ENCODE measurements at regions not wholly inside any gene's neighbourhood (a gene's known extent, or its start where the extent isn't known, plus 50 kb on each side); places are given as distances from the start of the nearest gene placed in this dataset.

DNA sequence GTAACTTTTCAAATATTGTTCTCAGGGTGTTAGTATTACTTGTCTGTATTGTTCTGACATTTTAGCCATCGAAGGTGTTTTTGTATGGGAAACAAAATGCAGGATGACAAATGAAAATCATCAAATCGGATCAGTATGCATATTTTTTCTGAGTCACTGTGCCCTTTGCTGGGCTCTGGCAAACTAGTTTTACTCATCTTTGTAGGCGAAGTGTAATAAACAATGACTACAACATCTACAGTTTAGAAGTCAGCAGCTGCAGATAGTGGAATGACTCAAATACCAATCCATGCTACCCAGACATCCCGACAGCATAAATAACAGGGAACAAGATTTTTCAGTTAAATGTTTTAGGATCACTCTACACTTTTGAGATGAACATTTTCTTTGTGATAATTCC, 557.3 kb upstream of the TENM3 start:
- intact Hi-C loops (cut with micrococcal nuclease) = no loop called here
- Histone ChIP-seq H3K36me3 (replicated peaks in 1 of 2; ENCODE audit: control insufficient read depth in 1 of 2, insufficient read depth in 2 of 2, low read length in 2 of 2) (no peaks in the 10 kb centered on the region), H3K4me2 (replicated peaks; ENCODE audit: extremely low read depth, low read length, poor library complexity, severe bottlenecking) (no peak overlapping the region)

DNA sequence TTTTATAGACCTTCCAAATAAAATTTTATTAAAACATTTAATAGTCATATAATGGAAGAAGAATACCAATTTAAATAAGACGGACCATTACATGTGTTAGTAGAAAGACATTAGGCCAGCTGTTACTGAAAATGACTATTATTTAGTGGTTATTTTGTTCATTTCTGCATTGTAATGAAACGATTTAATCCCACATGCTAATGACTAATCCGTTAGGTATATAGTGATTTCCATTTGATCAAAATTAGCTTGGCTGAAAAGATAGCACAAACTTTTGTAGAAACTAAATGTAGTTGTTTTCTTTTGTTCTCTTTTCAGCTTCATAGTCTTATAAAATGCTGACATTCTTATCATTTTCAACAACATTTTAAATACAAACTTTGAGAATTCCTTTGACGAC, 556.1 kb upstream of the TENM3 start:
- Histone ChIP-seq H3K27me3 (ENCODE audit: control insufficient read depth in 2 of 2, insufficient read depth in 2 of 2, low read length in 2 of 2) (no peaks in the 10 kb centered on the region), H3K4me3 (replicated peaks in 1 of 3; ENCODE audit: low read depth in 2 of 3, low read length in 3 of 3) (no peak overlapping the region), H3K4me1 (ENCODE audit: control insufficient read depth in 1 of 2, insufficient read depth in 2 of 2, low read length in 2 of 2) (no peaks in the 10 kb centered on the region), H3K36me3 (replicated peaks in 1 of 2; ENCODE audit: control insufficient read depth in 1 of 2, insufficient read depth in 2 of 2, low read length in 2 of 2) (no peaks in the 10 kb centered on the region), H4K20me1 (ENCODE audit: insufficient read depth, low read length) (no peaks in the 10 kb centered on the region), H3K27ac (ENCODE audit: low read depth in 1 of 2, low read length in 2 of 2) (no peak overlapping the region), H3K9me3 (replicated peaks in 1 of 2; ENCODE audit: control insufficient read depth in 1 of 2, insufficient read depth in 1 of 2, low read length in 2 of 2) (no peaks in the 10 kb centered on the region), H3K79me2 (ENCODE audit: insufficient read depth, low read length) (no peaks in the 10 kb centered on the region), H3K4me2 (replicated peaks; ENCODE audit: extremely low read depth, low read length, poor library complexity, severe bottlenecking) (no peak overlapping the region), H3K9ac (ENCODE audit: insufficient read depth, low read length, poor library complexity, severe bottlenecking) (no peak overlapping the region), H2AFZ (ENCODE audit: insufficient read depth, low read depth, low read length, poor library complexity, severe bottlenecking) (no peak overlapping the region)
- intact Hi-C loops (cut with micrococcal nuclease) = no loop called here
- no peak for TF ChIP-seq CTCF (IDR thresholded peaks at IDR 0.05)
- no peaks in the 10 kb centered on the region for H3K4me1 Mint-ChIP-seq
- 17% methylated on average over 1 of the region's 4 CpGs for WGBS (ENCODE audit: insufficient coverage)
- peaks cover 0 to 4% (median 0%) of the 10 kb centered on the region in 7 donors for H3K9me3 Mint-ChIP-seq
- H3K4me3 Mint-ChIP-seq = no peak overlapping the region
- no peak overlapping the region for H3K27ac Mint-ChIP-seq
- H3K36me3 Mint-ChIP-seq = no peaks in the 10 kb centered on the region
- no peak for DNase-seq
- H3K27me3 Mint-ChIP-seq (ENCODE audit: low read depth in 3 of 3) = no peaks in the 10 kb centered on the region

More for the DNA sequence above, 557.3 kb upstream of the TENM3 start:
- H3K4me1 ChIP-seq (ENCODE audit: control insufficient read depth in 1 of 2, insufficient read depth in 2 of 2, low read length in 2 of 2) = no peaks in the 10 kb centered on the region
- H3K27me3 Mint-ChIP-seq (ENCODE audit: low read depth in 3 of 3) = no peaks in the 10 kb centered on the region
- no peak overlapping the region for H3K27ac ChIP-seq (ENCODE audit: low read depth in 1 of 2, low read length in 2 of 2)
- H3K9me3 Mint-ChIP-seq = peaks cover 0 to 4% (median 0%) of the 10 kb centered on the region in 7 donors
- H3K4me3 ChIP-seq (replicated peaks in 1 of 3; ENCODE audit: low read depth in 2 of 3, low read length in 3 of 3) = no peak overlapping the region
- no peak for TF ChIP-seq CTCF (IDR thresholded peaks at IDR 0.05)
- no peaks in the 10 kb centered on the region for H3K4me1 Mint-ChIP-seq
- no peaks in the 10 kb centered on the region for H3K36me3 Mint-ChIP-seq
- no peak overlapping the region for H3K9ac ChIP-seq (ENCODE audit: insufficient read depth, low read length, poor library complexity, severe bottlenecking)
- no peaks in the 10 kb centered on the region for H4K20me1 ChIP-seq (ENCODE audit: insufficient read depth, low read length)
- H3K27me3 ChIP-seq (ENCODE audit: control insufficient read depth in 2 of 2, insufficient read depth in 2 of 2, low read length in 2 of 2) = no peaks in the 10 kb centered on the region
- H2AFZ ChIP-seq (ENCODE audit: insufficient read depth, low read depth, low read length, poor library complexity, severe bottlenecking) = no peak overlapping the region
- no peaks in the 10 kb centered on the region for H3K79me2 ChIP-seq (ENCODE audit: insufficient read depth, low read length)
- no peak overlapping the region for H3K4me3 Mint-ChIP-seq
- no peak overlapping the region for H3K27ac Mint-ChIP-seq
- WGBS (ENCODE audit: insufficient coverage) = 95% methylated on average over 3 of the region's 4 CpGs
- no peak for DNase-seq
- no peaks in the 10 kb centered on the region for H3K9me3 ChIP-seq (replicated peaks in 1 of 2; ENCODE audit: control insufficient read depth in 1 of 2, insufficient read depth in 1 of 2, low read length in 2 of 2)

Data from CD14-positive monocyte (primary cell).